ENCODE measurements at regions not wholly inside any gene's neighbourhood (a gene's known extent, or its start where the extent isn't known, plus 50 kb on each side); places are given as distances from the start of the nearest gene placed in this dataset.

- Histone ChIP-seq H3K4me1 (no peaks in the 10 kb centered on the region), H3K9me3 (no peaks in the 10 kb centered on the region), H3K4me3 (no peak overlapping the region), H3K27ac (no peak overlapping the region), H3K36me3 (no peaks in the 10 kb centered on the region), H3K27me3 (no peaks in the 10 kb centered on the region)
- intact Hi-C loops (cut with DNase I; ENCODE audit: low total_unique reads) (no loop called here), in situ Hi-C loops (cut with MboI; ENCODE audit: low sequenced_read_pairs in 4 of 4) (no loop called here)
- no peak for ATAC-seq
- DNase-seq = no peak
- no peak for TF ChIP-seq POLR2A (IDR thresholded peaks at IDR 0.05)
These were observed 1534.6 kb upstream of the AGA start for GRCh38 chr4:178976861-178977260.

- TF ChIP-seq CTCF (IDR thresholded peaks at IDR 0.05 in 4 of 5, conservative IDR thresholded peaks at IDR 0.05 in 1 of 5) (no peak), POLR2A (IDR thresholded peaks at IDR 0.05) (no peak)
- Histone ChIP-seq H3K36me3 (no peaks in the 10 kb centered on the region), H3K9me3 (no peaks in the 10 kb centered on the region), H3K4me3 (no peak overlapping the region), H3K27ac (no peak overlapping the region), H3K4me1 (no peaks in the 10 kb centered on the region), H3K27me3 (no peaks in the 10 kb centered on the region)
- ATAC-seq (no peak), DNase-seq (no peak)
- in situ Hi-C loops (cut with MboI; ENCODE audit: low sequenced_read_pairs in 4 of 4) (no loop called here), intact Hi-C loops (cut with DNase I; ENCODE audit: low total_unique reads) (no loop called here)
These were observed 1551.1 kb upstream of the AGA start for GRCh38 chr4:178993306-178993705.

GRCh38 chr4:179001918-179002317 is 1559.7 kb upstream of the AGA start:
- Histone ChIP-seq H3K27ac (no peak overlapping the region), H3K4me1 (no peaks in the 10 kb centered on the region), H3K9me3 (no peaks in the 10 kb centered on the region), H3K27me3 (no peaks in the 10 kb centered on the region), H3K36me3 (no peaks in the 10 kb centered on the region), H3K4me3 (no peak overlapping the region)
- in situ Hi-C loops (cut with MboI; ENCODE audit: low sequenced_read_pairs in 4 of 4) (no loop called here), intact Hi-C loops (cut with DNase I; ENCODE audit: low total_unique reads) (no loop called here)
- DNase-seq = no peak
- no peak for TF ChIP-seq POLR2A (IDR thresholded peaks at IDR 0.05)
- TF ChIP-seq CTCF (IDR thresholded peaks at IDR 0.05 in 4 of 5, conservative IDR thresholded peaks at IDR 0.05 in 1 of 5) = no peak
- no peak for ATAC-seq

- ATAC-seq = no peak
- H3K36me3 ChIP-seq = no peaks in the 10 kb centered on the region
- H3K9me3 ChIP-seq = no peaks in the 10 kb centered on the region
- no peaks in the 10 kb centered on the region for H3K27me3 ChIP-seq
- in situ Hi-C loops (cut with MboI; ENCODE audit: low sequenced_read_pairs in 4 of 4) (no loop called here), intact Hi-C loops (cut with DNase I; ENCODE audit: low total_unique reads) (no loop called here)
- no peak for DNase-seq
- no peak overlapping the region for H3K27ac ChIP-seq
- no peak overlapping the region for H3K4me3 ChIP-seq
- H3K4me1 ChIP-seq = no peaks in the 10 kb centered on the region
- TF ChIP-seq CTCF (IDR thresholded peaks at IDR 0.05 in 4 of 5, conservative IDR thresholded peaks at IDR 0.05 in 1 of 5) (no peak), POLR2A (IDR thresholded peaks at IDR 0.05) (no peak)
These were observed 1565.5 kb upstream of the AGA start for GRCh38 chr4:179007755-179008154.

- Histone ChIP-seq H3K27ac (no peak overlapping the region), H3K4me3 (no peak overlapping the region), H3K9me3 (no peaks in the 10 kb centered on the region), H3K27me3 (no peaks in the 10 kb centered on the region), H3K4me1 (no peaks in the 10 kb centered on the region), H3K36me3 (no peaks in the 10 kb centered on the region)
- in situ Hi-C loops (cut with MboI; ENCODE audit: low sequenced_read_pairs in 4 of 4) = no loop called here
- TF ChIP-seq CTCF (IDR thresholded peaks at IDR 0.05 in 4 of 5, conservative IDR thresholded peaks at IDR 0.05 in 1 of 5) (no peak), POLR2A (IDR thresholded peaks at IDR 0.05) (no peak)
- intact Hi-C loops (cut with DNase I; ENCODE audit: low total_unique reads) = no loop called here
- DNase-seq (no peak), ATAC-seq (no peak)
These were observed 1575.3 kb upstream of the AGA start for GRCh38 chr4:179017581-179017980.

Measured in gastrocnemius medialis (tissue), 4 donors.